Activated naive CD8-positive, alpha-beta T cell treated with anti-CD3 and anti-CD28 coated beads for 36 hours (primary cell): ENCODE measurements at regions not wholly inside any gene's neighbourhood (a gene's known extent, or its start where the extent isn't known, plus 50 kb on each side); places are given as distances from the start of the nearest gene placed in this dataset.
"Not testable (repeated sequence)": the region's sequence is repeated elsewhere in the genome, so short reads cannot be mapped to it uniquely, and the experiment has no call there.

ENCODE experiments used
- DNase-seq: peaks from one replicate; pipeline ENCODE4 v3.0.0; 2021
- H3K27ac Mint-ChIP-seq: one replicate; pipeline ENCODE4 v1.8.0; 2022; ENCODE audit warnings: mild to moderate bottlenecking, moderate library complexity, mixed read lengths
- H3K27me3 Mint-ChIP-seq: one replicate; pipeline ENCODE4 v1.8.0; 2022; ENCODE audit warnings: mild to moderate bottlenecking, mixed read lengths
- H3K36me3 Mint-ChIP-seq: one replicate; pipeline ENCODE4 v1.8.0; 2021; ENCODE audit warnings: mild to moderate bottlenecking, mixed read lengths
- H3K4me1 Mint-ChIP-seq: one replicate; pipeline ENCODE4 v1.8.0; 2021; ENCODE audit warnings: mixed read lengths
- H3K4me3 Mint-ChIP-seq: one replicate; pipeline ENCODE4 v1.8.0; 2022; ENCODE audit warnings: mild to moderate bottlenecking, moderate library complexity, mixed read lengths
- H3K9me3 Mint-ChIP-seq: one replicate; pipeline ENCODE4 v1.8.0; 2022; ENCODE audit warnings: mixed read lengths

- DNase-seq: no peak
- no peaks in the 10 kb centered on the region for H3K4me1 Mint-ChIP-seq
- no peak overlapping the region for H3K27ac Mint-ChIP-seq
- H3K27me3 Mint-ChIP-seq: no peaks in the 10 kb centered on the region
- no peak overlapping the region for H3K4me3 Mint-ChIP-seq
- peaks cover 10% of the 10 kb centered on the region for H3K9me3 Mint-ChIP-seq
- H3K36me3 Mint-ChIP-seq: no peaks in the 10 kb centered on the region
Measured at GRCh38 chrX:122187069-122187713, 996.9 kb upstream of the GRIA3 start.

GRCh38 chrX:122188751-122189150, 995.3 kb upstream of the GRIA3 start:
- Mint-ChIP-seq H3K36me3 (no peaks in the 10 kb centered on the region), H3K27me3 (no peaks in the 10 kb centered on the region), H3K4me3 (no peak overlapping the region), H3K27ac (no peak overlapping the region), H3K9me3 (peaks cover 7% of the 10 kb centered on the region), H3K4me1 (no peaks in the 10 kb centered on the region)
- no peak for DNase-seq

- H3K27me3 Mint-ChIP-seq: no peaks in the 10 kb centered on the region
- peaks cover 1% of the 10 kb centered on the region for H3K9me3 Mint-ChIP-seq
- no peaks in the 10 kb centered on the region for H3K4me1 Mint-ChIP-seq
- H3K4me3 Mint-ChIP-seq: no peak overlapping the region
- no peaks in the 10 kb centered on the region for H3K36me3 Mint-ChIP-seq
- H3K27ac Mint-ChIP-seq: no peak overlapping the region
- no peak for DNase-seq
Measured at GRCh38 chrX:122196343-122196742, 987.7 kb upstream of the GRIA3 start.

GRCh38 chrX:122203399-122203798, 980.7 kb upstream of the GRIA3 start:
- Mint-ChIP-seq H3K4me1 (no peaks in the 10 kb centered on the region), H3K27me3 (no peaks in the 10 kb centered on the region), H3K9me3 (peaks cover 1% of the 10 kb centered on the region), H3K27ac (no peak overlapping the region), H3K4me3 (no peak overlapping the region), H3K36me3 (no peaks in the 10 kb centered on the region)
- DNase-seq: no peak

- Mint-ChIP-seq H3K36me3 (no peaks in the 10 kb centered on the region), H3K9me3 (peaks cover 1% of the 10 kb centered on the region), H3K4me3 (no peak overlapping the region), H3K27ac (no peak overlapping the region), H3K4me1 (no peaks in the 10 kb centered on the region), H3K27me3 (no peaks in the 10 kb centered on the region)
- DNase-seq: no peak
Measured at GRCh38 chrX:122218666-122219065, 965.4 kb upstream of the GRIA3 start.

DNA sequence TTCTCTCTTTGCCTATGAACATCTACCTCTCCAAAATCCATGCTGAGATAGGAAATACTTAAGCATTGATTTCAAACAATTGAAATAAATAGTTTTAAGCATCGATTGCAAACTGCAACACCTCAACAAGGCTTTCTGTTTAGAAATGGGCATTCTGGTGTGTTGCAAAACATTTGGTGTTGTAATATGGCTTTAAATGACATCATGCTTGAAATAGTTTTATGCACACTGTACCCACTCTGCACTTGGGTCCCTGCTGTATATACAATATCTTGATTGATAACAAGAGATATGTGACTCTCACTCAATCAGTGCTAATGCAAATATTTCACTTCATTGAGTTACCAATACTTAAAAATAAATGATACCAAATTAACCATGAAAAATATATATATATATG, 964.9 kb upstream of the GRIA3 start:
- no peak for DNase-seq
- Mint-ChIP-seq H3K4me1 (no peaks in the 10 kb centered on the region), H3K4me3 (no peak overlapping the region), H3K36me3 (no peaks in the 10 kb centered on the region), H3K9me3 (peaks cover 1% of the 10 kb centered on the region), H3K27me3 (no peaks in the 10 kb centered on the region), H3K27ac (no peak overlapping the region)

GRCh38 chrX:122219735-122220134, 964.3 kb upstream of the GRIA3 start:
- Mint-ChIP-seq H3K27ac (no peak overlapping the region), H3K4me3 (no peak overlapping the region), H3K36me3 (no peaks in the 10 kb centered on the region), H3K9me3 (peaks cover 1% of the 10 kb centered on the region), H3K27me3 (no peaks in the 10 kb centered on the region), H3K4me1 (no peaks in the 10 kb centered on the region)
- DNase-seq: no peak

- Mint-ChIP-seq H3K4me3 (no peak overlapping the region), H3K4me1 (no peaks in the 10 kb centered on the region), H3K9me3 (peaks cover under 1% of the 10 kb centered on the region), H3K36me3 (no peaks in the 10 kb centered on the region), H3K27ac (no peak overlapping the region), H3K27me3 (no peaks in the 10 kb centered on the region)
- DNase-seq: no peak
Measured at GRCh38 chrX:122220644-122221373, 963.3 kb upstream of the GRIA3 start.

- H3K27ac Mint-ChIP-seq, H3K27me3 Mint-ChIP-seq, H3K4me3 Mint-ChIP-seq, H3K9me3 Mint-ChIP-seq, H3K4me1 Mint-ChIP-seq, DNase-seq, H3K36me3 Mint-ChIP-seq: not testable (repeated sequence)
Measured at GRCh38 chrX:122221810-122222209, 962.3 kb upstream of the GRIA3 start.

DNA sequence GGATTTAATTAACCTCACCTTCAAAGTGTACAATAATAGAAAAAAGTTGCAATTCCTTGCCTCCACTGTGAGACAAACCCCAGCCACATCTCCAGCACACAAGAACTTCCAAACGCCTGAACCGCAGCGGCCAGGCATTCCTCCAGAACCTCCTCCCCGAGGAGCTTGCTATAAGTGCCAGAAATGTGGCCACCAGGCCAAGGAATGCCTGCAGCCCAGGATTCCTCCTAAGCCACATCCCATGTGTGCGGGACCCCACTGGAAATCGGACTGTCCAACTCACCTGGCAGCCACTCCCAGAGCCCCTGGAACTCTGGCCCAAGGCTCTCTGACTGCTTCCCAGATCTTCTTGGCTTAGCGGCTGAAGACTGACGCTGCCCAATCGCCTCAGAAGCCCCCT, 959.9 kb upstream of the GRIA3 start:
- not testable (repeated sequence) for DNase-seq, H3K36me3 Mint-ChIP-seq, H3K4me3 Mint-ChIP-seq, H3K9me3 Mint-ChIP-seq, H3K4me1 Mint-ChIP-seq, H3K27me3 Mint-ChIP-seq, H3K27ac Mint-ChIP-seq

DNA sequence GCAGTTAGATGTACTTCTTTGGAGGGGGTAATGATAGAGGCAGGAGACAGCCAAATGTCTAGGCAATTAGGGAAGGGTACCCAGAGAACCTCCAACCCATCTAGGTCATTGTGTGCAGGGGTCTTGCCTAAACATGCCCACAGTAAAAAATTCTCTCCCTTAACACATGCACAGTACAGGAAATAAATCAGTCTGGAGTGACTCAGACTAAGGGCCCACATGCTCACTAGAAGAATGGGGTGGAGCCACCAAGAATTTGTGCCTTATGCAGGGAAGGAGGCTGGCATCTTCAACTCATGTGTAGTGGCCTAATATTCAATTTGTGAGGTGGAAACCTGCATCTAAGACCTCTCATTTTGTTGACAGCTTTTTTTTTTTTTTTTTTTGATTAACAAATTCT, 945.3 kb upstream of the GRIA3 start:
- no peaks in the 10 kb centered on the region for H3K36me3 Mint-ChIP-seq
- H3K9me3 Mint-ChIP-seq: no peaks in the 10 kb centered on the region
- no peak for DNase-seq
- H3K4me1 Mint-ChIP-seq: no peaks in the 10 kb centered on the region
- no peaks in the 10 kb centered on the region for H3K27me3 Mint-ChIP-seq
- H3K27ac Mint-ChIP-seq: no peak overlapping the region
- H3K4me3 Mint-ChIP-seq: no peak overlapping the region

DNA sequence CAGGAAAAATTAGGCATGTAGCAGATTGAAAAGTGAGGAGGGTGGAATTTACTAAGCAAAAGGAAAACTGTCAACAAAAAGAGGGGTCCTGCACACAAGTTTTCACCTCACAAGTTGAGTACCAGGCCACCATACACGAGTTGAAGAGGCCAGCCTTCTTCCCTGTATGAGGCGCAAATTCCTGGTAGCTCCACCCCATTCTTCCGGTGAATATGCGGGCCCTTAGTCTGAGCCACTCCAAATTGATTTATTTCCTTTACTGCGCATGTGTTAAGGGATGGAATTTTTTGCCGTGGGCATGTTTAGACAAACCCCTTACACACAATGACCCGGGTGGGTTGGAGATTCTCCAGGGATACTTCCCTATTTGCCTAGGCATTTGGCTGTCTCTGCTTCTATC, 942.1 kb upstream of the GRIA3 start:
- Mint-ChIP-seq H3K4me1 (no peaks in the 10 kb centered on the region), H3K27me3 (no peaks in the 10 kb centered on the region), H3K4me3 (no peak overlapping the region), H3K9me3 (no peaks in the 10 kb centered on the region), H3K27ac (no peak overlapping the region), H3K36me3 (no peaks in the 10 kb centered on the region)
- DNase-seq: no peak

DNA sequence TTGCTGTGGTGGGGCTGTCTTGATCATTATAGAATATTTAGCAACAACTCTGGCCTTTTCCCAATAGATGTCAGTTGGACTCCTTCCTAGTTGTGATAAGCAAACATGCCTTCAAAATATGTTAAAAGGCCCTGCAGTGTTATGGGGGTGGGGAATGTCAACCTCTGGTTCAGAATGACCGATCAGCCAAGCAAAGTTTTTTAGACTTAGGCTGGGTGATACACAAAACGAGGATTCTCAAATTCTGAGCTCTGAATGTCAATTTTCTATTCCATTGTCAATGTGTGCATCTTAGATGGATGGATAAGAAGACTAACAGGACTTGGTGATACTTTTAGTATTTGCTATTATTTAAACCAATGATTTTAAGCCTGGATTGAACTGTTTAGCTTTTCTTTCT, 940.0 kb upstream of the GRIA3 start:
- Mint-ChIP-seq H3K4me3 (no peak overlapping the region), H3K27ac (no peak overlapping the region), H3K9me3 (no peaks in the 10 kb centered on the region), H3K27me3 (no peaks in the 10 kb centered on the region), H3K36me3 (no peaks in the 10 kb centered on the region), H3K4me1 (no peaks in the 10 kb centered on the region)
- DNase-seq: no peak

GRCh38 chrX:122245175-122245574, 938.9 kb upstream of the GRIA3 start:
- H3K4me3 Mint-ChIP-seq: no peak overlapping the region
- H3K27ac Mint-ChIP-seq: no peak overlapping the region
- H3K36me3 Mint-ChIP-seq: no peaks in the 10 kb centered on the region
- no peaks in the 10 kb centered on the region for H3K4me1 Mint-ChIP-seq
- DNase-seq: no peak
- no peaks in the 10 kb centered on the region for H3K9me3 Mint-ChIP-seq
- H3K27me3 Mint-ChIP-seq: no peaks in the 10 kb centered on the region

DNA sequence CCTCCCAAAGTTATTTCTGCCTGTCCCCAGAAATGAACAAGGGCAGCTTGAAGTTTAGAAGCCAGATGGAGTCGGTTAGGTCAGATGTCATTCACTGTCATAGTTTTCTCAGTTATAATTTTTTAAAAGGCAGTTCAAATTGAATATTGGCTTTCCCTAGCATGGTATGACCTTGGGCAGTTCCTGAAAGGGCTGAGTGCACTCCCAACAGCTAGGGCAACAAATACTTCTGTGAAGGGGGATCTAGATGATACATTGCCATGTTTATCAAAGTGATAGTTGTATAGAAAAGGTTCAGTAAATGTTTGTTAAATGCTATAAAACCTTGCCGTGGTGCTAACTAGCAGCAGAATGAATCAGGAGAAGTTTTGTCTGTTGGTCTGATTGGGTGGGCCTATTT, 938.1 kb upstream of the GRIA3 start:
- Mint-ChIP-seq H3K36me3 (no peaks in the 10 kb centered on the region), H3K27ac (no peak overlapping the region), H3K27me3 (no peaks in the 10 kb centered on the region), H3K4me3 (no peak overlapping the region), H3K4me1 (no peaks in the 10 kb centered on the region), H3K9me3 (no peaks in the 10 kb centered on the region)
- DNase-seq: no peak

- Mint-ChIP-seq H3K27ac (no peak overlapping the region), H3K36me3 (no peaks in the 10 kb centered on the region), H3K27me3 (no peaks in the 10 kb centered on the region), H3K9me3 (no peaks in the 10 kb centered on the region), H3K4me1 (no peaks in the 10 kb centered on the region), H3K4me3 (no peak overlapping the region)
- no peak for DNase-seq
Measured at GRCh38 chrX:122246937-122247336, 937.1 kb upstream of the GRIA3 start.
